ENCODE measurements at regions not wholly inside any gene's neighbourhood (a gene's known extent, or its start where the extent isn't known, plus 50 kb on each side); places are given as distances from the start of the nearest gene placed in this dataset.
"Not testable (repeated sequence)": the region's sequence is repeated elsewhere in the genome, so short reads cannot be mapped to it uniquely, and the experiment has no call there.

DNA sequence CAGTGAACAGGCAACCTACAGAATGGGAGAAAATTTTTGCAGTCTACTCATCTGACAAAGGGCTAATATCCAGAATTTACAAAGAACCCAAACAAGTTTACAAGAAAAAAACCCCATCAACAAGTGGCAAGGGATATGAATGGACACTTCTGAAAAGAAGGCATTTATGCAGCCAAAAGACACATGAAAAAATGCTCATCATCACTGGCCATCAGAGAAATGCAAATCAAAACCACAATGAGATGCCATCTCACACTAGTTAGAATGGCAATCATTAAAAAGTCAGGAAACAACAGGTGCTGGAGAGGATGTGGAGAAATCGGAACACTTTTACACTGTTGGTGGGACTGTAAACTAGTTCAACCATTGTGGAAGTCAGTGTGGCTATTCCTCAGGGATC is 80.3 kb downstream of the ZNF474 start:
- DNase-seq, result not testable (repeated sequence)

- DNase-seq, result peak in 1 of 2 donors; percentile 33
These were observed 89.4 kb downstream of the ZNF474 start for GRCh38 chr5:122218778-122219177.

- peak; percentile 53 to 71 for DNase-seq
These were observed 90.3 kb downstream of the ZNF474 start for GRCh38 chr5:122219436-122220166.

DNA sequence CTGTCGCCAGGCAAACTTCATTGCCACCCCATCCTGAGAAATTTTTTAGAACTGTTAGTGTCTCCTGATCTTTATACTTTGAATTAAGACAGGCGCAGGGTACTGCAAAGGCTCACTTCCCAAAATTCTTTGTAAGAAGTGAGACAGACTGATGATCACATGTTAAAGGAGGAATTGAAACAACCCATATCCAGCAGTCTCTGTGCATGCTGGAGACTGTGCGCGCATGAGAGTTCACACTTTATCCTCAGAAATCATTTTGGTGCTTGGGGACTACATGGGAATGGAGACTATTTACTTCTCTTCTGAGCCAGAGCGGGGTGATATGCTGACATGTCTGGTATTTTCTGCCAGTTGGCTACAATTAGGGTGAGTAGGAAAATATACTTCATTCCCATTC is 91.2 kb downstream of the ZNF474 start:
- DNase-seq, result peak; percentile 55 to 67

DNA sequence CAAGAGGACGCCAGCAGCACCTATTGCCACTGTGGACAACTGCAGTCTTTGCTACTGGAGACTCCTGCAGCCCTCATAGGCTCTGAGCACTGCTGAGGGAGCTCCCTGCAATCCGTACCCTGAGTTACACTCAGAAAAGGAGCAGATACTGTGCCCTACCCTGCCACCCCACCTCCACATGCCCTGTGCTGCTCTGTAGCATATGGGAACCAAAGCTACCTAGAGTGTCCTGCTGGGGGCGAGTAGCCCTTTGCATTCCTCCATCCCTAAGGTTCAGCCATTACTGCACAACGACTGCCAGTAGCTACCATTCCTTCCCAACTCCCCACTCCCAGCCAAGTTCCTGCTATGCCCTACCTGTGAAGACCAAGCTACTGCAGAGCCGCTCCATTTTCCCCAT is 90.2 kb upstream of the SNCAIP start:
- DNase-seq, result no peak

DNA sequence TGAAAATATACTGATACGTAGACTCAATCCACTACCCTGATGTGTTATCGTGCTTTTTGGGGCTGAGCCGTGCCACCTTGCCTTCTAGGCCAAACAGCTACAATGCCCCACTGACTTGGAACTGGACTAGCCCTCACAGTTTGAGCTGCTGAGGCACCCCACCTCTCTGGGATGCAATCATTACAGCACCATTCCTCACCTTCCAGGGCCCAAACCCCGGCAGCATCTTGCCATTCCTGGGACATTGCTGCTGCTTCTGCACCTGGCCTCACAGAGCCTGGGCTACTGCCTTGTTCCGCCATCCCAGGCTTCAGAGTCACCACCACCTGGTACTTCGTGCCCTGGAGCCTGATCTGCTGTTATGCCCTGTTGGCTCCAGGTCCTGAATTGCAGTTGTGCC is 89.5 kb upstream of the SNCAIP start:
- DNase-seq, result no peak

GRCh38 chr5:122228728-122229392 is 83.2 kb upstream of the SNCAIP start:
- DNase-seq, result no peak

DNA sequence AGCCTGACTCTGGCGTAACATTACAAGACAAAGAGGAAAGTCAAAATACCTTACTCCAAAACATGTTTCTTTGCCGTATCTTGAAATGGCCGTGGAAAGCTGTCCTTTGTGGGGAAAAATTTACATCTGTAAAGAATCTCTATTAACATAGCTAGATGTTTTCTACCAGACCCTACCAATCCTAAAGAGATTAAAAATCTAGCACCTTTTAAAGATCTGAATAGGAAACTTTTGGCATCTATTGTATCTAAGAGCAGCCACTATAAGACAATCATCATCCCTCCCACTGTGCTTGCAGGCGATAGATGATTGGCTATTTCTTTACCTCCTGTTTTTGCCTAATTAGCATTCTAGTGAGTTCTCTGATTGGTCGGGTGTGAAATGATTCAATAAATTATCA is 82.5 kb upstream of the SNCAIP start:
- no peak for DNase-seq

DNA sequence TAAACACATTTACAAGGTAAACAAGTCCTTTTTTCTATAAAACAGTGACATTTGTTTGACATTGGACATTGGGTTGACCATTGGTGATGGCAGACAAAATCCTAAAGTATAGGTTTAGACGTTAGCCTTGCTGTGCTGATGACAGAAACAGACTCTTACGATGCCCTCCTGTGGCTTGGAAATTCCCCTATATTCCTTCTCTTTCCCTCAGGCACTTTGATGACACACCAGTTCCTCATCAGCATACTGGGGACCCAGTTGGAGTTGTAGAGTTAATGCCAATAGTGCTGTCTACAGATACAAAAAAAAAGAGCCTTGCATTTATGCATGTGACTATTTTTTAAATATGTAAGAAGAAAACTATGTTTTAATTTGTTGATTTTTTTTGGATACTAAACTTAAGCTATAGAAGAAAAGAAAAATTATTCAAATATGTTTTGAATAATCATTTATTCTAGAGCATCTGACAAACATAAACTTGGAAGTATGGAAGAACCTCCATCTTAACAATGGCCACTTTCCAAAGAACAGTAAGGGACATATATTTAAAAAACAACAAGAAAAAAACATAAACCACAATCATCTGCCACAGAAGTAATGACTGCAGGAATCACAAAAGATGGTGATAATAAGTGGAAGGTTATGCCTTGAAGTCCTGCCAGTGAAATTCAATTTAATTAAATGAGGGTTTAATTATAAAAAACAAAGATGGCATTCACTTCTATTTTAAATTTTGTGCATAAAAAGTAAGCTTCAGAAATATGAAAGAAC is 75.6 kb upstream of the SNCAIP start:
- DNase-seq, result no peak

DNA sequence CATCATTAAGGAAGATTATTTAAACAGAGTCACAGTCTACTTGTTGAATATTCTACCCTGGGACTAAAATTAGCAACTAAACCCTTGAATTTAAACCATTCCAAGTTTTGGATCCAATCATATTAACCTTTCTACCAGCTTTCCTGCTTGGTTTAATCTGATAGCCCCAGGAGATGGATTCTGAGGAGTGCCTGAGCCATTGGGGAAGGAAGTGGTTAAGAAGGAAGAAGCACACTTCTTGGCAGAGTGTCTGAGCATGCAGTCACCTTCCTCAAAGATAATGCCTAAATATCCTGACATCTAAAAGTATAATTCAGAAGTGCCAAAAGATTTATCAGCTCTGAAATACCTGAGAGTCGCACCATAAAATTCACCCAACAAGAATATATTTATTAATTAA is 74.1 kb upstream of the SNCAIP start:
- DNase-seq, result no peak

GRCh38 chr5:122252319-122252718 is 59.7 kb upstream of the SNCAIP start:
- no peak for DNase-seq

GRCh38 chr5:122253794-122254193 is 58.2 kb upstream of the SNCAIP start:
- DNase-seq, result no peak

DNA sequence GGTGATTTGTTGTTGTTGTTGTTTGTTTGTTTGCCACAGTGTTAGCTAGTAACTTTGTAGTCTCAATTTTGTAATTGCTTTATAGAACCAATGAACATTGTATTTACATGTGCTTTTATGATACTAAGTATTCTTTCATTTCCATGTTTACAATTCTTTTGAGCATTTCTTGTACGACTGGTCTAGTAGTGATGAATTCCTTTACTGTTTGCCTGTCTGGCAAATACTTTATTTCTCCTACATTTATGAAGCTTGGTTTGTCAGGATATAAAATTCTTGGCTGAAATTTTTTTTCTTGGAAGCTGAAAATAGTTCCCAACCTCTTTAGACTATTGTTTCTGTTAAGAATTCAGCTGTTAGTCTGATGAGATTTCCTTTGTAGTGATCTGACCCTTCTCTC is 55.6 kb upstream of the SNCAIP start:
- DNase-seq, result no peak

- no peak for DNase-seq
These were observed 55.0 kb upstream of the SNCAIP start for GRCh38 chr5:122257000-122257399.

GRCh38 chr5:122258241-122258640 is 53.8 kb upstream of the SNCAIP start:
- no peak for DNase-seq

DNA sequence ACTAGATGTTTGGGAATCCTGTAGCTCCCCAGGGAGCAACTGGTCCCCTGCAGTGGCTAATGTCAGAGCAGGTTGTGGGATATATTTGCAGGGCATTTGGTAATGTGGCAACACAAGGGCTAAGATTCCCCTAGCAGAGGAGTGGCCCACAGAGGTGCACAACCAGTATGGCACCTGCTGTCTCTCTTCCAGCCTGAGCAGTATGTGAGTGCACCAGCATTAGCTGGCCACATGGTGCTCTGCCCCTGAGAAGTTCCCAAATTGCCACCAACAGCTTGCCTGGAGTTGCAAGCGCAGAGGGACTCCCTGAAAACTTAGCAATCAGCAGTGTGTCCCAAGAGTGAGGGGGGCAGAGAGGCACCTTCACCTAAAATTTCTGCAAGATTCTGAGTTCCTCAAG is 53.2 kb upstream of the SNCAIP start:
- no peak for DNase-seq

GRCh38 chr5:122259995-122260394 is 52.0 kb upstream of the SNCAIP start:
- no peak for DNase-seq

DNA sequence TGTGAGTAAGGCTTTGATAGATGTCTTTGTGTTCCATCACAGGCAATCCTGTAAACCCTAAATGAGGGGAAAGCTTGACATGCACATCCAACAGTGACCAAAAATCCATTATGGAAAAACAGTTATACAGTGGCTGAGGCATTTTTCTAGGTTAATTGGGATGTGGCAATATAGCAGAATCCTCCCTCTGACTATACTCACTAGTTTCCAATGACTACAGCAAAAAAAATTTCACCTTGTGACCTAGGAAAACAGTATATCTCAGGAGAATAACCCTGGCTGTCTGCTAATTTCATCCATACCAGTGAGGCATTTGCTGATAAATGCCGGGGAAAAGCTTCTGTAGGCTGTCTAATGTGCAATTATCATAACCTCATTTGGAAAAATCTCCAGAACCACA is 49.9 kb upstream of the SNCAIP start:
- no peak for DNase-seq

Data from inflammatory macrophage treated with lipopolysaccharide for 1 hour (primary cell).